ENCODE measurements at regions not wholly inside any gene's neighbourhood (a gene's known extent, or its start where the extent isn't known, plus 50 kb on each side); places are given as distances from the start of the nearest gene placed in this dataset.

DNA sequence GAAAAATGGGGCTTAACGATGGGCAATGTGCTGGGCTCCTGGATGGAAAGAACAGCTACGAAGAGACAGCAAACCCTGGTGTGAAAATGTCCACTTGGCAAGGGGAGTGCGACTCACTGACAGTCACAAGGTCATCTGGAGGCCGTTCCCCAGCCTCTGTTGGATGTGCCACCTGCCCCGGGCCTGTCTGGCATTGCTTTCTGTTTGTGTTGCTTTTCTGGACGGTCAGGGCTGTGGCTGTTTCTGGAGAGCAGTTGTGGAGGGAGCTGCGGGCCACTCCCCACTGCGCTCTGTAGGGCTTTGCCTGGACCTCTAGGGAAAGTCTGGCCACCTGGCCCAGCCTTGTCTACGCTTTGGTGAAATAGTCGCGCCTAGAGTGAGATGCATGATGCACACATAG lies 185.3 kb downstream of the IRX1 start:
- Histone ChIP-seq H3K27ac (ENCODE audit: low read depth) (no peak overlapping the region), H3F3A (replicated peaks; ENCODE audit: low read depth) (no peaks in the 10 kb centered on the region), H3K79me2 (replicated peaks; ENCODE audit: insufficient read depth) (no peaks in the 10 kb centered on the region), H3K27me3 (ENCODE audit: insufficient read depth) (no peaks in the 10 kb centered on the region), H2AFZ (no peak overlapping the region), H3K4me3 (no peak overlapping the region), H3K4me2 (no peak overlapping the region), H4K20me1 (replicated peaks; ENCODE audit: insufficient read depth) (no peaks in the 10 kb centered on the region), H3K9me2 (ENCODE audit: insufficient read depth) (0 out of 2 replicates have a peak, but pooled peaks cover under 1% of the 10 kb centered on the region), H3K4me1 (ENCODE audit: insufficient read depth) (peaks cover 12% of the 10 kb centered on the region), H3K36me3 (ENCODE audit: insufficient read depth) (no peaks in the 10 kb centered on the region)
- no peak overlapping the region for H3K27ac Mint-ChIP-seq
- no peak for ATAC-seq
- H3K27me3 Mint-ChIP-seq (ENCODE audit: insufficient read depth, low read depth, poor library complexity), result peaks cover 6% of the 10 kb centered on the region
- no peaks in the 10 kb centered on the region; the same call in 2 of the 3 replicates for H3K9me3 Mint-ChIP-seq
- no peak overlapping the region for H3K4me3 Mint-ChIP-seq
- no peak for TF ChIP-seq ZNF331 (CRISPR knock-in tag; IDR thresholded peaks at IDR 0.05; ENCODE audit: low read depth)
- TF ChIP-seq STAT1 (IDR thresholded peaks at IDR 0.05; ENCODE audit: unreplicated experiment), result no peak
- TF ChIP-seq, protein P1, sequence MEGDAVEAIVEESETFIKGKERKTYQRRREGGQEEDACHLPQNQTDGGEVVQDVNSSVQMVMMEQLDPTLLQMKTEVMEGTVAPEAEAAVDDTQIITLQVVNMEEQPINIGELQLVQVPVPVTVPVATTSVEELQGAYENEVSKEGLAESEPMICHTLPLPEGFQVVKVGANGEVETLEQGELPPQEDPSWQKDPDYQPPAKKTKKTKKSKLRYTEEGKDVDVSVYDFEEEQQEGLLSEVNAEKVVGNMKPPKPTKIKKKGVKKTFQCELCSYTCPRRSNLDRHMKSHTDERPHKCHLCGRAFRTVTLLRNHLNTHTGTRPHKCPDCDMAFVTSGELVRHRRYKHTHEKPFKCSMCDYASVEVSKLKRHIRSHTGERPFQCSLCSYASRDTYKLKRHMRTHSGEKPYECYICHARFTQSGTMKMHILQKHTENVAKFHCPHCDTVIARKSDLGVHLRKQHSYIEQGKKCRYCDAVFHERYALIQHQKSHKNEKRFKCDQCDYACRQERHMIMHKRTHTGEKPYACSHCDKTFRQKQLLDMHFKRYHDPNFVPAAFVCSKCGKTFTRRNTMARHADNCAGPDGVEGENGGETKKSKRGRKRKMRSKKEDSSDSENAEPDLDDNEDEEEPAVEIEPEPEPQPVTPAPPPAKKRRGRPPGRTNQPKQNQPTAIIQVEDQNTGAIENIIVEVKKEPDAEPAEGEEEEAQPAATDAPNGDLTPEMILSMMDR (conservative IDR thresholded peaks at IDR 0.05; ENCODE audit: low read depth in 2 of 2), result no peak
- no peak for TF ChIP-seq JUNB (IDR thresholded peaks at IDR 0.05; ENCODE audit: unreplicated experiment)
- TF ChIP-seq ZNF114 (CRISPR knock-in tag; IDR thresholded peaks at IDR 0.05), result no peak
- TF ChIP-seq, protein P2, sequence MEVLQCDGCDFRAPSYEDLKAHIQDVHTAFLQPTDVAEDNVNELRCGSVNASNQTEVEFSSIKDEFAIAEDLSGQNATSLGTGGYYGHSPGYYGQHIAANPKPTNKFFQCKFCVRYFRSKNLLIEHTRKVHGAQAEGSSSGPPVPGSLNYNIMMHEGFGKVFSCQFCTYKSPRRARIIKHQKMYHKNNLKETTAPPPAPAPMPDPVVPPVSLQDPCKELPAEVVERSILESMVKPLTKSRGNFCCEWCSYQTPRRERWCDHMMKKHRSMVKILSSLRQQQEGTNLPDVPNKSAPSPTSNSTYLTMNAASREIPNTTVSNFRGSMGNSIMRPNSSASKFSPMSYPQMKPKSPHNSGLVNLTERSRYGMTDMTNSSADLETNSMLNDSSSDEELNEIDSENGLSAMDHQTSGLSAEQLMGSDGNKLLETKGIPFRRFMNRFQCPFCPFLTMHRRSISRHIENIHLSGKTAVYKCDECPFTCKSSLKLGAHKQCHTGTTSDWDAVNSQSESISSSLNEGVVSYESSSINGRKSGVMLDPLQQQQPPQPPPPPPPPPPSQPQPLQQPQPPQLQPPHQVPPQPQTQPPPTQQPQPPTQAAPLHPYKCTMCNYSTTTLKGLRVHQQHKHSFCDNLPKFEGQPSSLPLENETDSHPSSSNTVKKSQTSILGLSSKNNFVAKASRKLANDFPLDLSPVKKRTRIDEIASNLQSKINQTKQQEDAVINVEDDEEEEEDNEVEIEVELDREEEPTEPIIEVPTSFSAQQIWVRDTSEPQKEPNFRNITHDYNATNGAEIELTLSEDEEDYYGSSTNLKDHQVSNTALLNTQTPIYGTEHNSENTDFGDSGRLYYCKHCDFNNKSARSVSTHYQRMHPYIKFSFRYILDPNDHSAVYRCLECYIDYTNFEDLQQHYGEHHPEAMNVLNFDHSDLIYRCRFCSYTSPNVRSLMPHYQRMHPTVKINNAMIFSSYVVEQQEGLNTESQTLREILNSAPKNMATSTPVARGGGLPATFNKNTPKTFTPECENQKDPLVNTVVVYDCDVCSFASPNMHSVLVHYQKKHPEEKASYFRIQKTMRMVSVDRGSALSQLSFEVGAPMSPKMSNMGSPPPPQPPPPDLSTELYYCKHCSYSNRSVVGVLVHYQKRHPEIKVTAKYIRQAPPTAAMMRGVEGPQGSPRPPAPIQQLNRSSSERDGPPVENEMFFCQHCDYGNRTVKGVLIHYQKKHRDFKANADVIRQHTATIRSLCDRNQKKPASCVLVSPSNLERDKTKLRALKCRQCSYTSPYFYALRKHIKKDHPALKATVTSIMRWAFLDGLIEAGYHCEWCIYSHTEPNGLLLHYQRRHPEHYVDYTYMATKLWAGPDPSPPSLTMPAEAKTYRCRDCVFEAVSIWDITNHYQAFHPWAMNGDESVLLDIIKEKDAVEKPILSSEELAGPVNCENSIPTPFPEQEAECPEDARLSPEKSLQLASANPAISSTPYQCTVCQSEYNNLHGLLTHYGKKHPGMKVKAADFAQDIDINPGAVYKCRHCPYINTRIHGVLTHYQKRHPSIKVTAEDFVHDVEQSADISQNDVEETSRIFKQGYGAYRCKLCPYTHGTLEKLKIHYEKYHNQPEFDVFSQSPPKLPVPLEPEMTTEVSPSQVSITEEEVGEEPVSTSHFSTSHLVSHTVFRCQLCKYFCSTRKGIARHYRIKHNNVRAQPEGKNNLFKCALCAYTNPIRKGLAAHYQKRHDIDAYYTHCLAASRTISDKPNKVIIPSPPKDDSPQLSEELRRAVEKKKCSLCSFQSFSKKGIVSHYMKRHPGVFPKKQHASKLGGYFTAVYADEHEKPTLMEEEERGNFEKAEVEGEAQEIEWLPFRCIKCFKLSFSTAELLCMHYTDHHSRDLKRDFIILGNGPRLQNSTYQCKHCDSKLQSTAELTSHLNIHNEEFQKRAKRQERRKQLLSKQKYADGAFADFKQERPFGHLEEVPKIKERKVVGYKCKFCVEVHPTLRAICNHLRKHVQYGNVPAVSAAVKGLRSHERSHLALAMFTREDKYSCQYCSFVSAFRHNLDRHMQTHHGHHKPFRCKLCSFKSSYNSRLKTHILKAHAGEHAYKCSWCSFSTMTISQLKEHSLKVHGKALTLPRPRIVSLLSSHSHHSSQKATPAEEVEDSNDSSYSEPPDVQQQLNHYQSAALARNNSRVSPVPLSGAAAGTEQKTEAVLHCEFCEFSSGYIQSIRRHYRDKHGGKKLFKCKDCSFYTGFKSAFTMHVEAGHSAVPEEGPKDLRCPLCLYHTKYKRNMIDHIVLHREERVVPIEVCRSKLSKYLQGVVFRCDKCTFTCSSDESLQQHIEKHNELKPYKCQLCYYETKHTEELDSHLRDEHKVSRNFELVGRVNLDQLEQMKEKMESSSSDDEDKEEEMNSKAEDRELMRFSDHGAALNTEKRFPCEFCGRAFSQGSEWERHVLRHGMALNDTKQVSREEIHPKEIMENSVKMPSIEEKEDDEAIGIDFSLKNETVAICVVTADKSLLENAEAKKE (CRISPR knock-in tag; IDR thresholded peaks at IDR 0.05), result no peak
- no peak for TF ChIP-seq POLR2AphosphoS5 (IDR thresholded peaks at IDR 0.05; ENCODE audit: low read depth)
- no peak for TF ChIP-seq NANOG (IDR thresholded peaks at IDR 0.05; ENCODE audit: borderline replicate concordance)
- TF ChIP-seq, protein P3, sequence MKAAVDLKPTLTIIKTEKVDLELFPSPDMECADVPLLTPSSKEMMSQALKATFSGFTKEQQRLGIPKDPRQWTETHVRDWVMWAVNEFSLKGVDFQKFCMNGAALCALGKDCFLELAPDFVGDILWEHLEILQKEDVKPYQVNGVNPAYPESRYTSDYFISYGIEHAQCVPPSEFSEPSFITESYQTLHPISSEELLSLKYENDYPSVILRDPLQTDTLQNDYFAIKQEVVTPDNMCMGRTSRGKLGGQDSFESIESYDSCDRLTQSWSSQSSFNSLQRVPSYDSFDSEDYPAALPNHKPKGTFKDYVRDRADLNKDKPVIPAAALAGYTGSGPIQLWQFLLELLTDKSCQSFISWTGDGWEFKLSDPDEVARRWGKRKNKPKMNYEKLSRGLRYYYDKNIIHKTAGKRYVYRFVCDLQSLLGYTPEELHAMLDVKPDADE (IDR thresholded peaks at IDR 0.05), result no peak
- TF ChIP-seq CREB1 (CRISPR knock-in tag; IDR thresholded peaks at IDR 0.05; ENCODE audit: low read depth), result no peak
- TF ChIP-seq EZH2 (IDR thresholded peaks at IDR 0.05; ENCODE audit: low read depth, unreplicated experiment), result no peak
- TF ChIP-seq EZH2phosphoT487 (IDR thresholded peaks at IDR 0.05; ENCODE audit: unreplicated experiment), result no peak
- H3K36me3 Mint-ChIP-seq (ENCODE audit: low read depth), result no peaks in the 10 kb centered on the region
- peaks cover 17% of the 10 kb centered on the region; the same call in 2 of the 3 replicates for H3K4me1 Mint-ChIP-seq
- DNase-seq (ENCODE audit: low spot score), result no peak

Measured in GM23338 (cell line).